OCI-LY1 (cell line): ENCODE measurements at regions not wholly inside any gene's neighbourhood (a gene's known extent, or its start where the extent isn't known, plus 50 kb on each side); places are given as distances from the start of the nearest gene placed in this dataset.

Experiments
- CTCF ChIP-seq: fragments of 200-600 bp; sonication (generic), shearing (Covaris generic); IDR thresholded peaks from 2 replicates; pipeline ENCODE4 v1.5.1; 2017; ENCODE audit warnings: mild to moderate bottlenecking, antibody characterized with exemption, low read length, moderate library complexity, mixed read lengths
- EZH2 ChIP-seq: fragments of 200-600 bp; sonication (generic), shearing (Covaris generic); IDR thresholded peaks from 2 replicates; pipeline ENCODE4 v1.8.0; 2017; ENCODE audit warnings: borderline replicate concordance, mixed run types, mild to moderate bottlenecking, antibody characterized with exemption, low read length, moderate library complexity, mixed read lengths

GRCh38 chr14:101418601-101419000 is 142.7 kb upstream of the DIO3 start:
- TF ChIP-seq EZH2 (no peak), CTCF (no peak)
